HG03565 (cell line): ENCODE measurements at regions not wholly inside any gene's neighbourhood (a gene's known extent, or its start where the extent isn't known, plus 50 kb on each side); places are given as distances from the start of the nearest gene placed in this dataset.
"Not testable (repeated sequence)": the region's sequence is repeated elsewhere in the genome, so short reads cannot be mapped to it uniquely, and the experiment has no call there.

Experiments
- ATAC-seq: cut with Tn5 transposase; IDR thresholded peaks from one replicate; pipeline ENCODE4 v1.9.1; 2021; ENCODE audit warnings: mild to moderate bottlenecking, moderate library complexity; ENCODE audit not compliant: unreplicated experiment

GRCh38 chr2:4900861-4901770 lies 791.1 kb upstream of the SOX11 start:
- no peak for ATAC-seq

GRCh38 chr2:4903656-4904348 lies 788.4 kb upstream of the SOX11 start:
- no peak for ATAC-seq

- no peak for ATAC-seq
These were observed 783.7 kb upstream of the SOX11 start for GRCh38 chr2:4908461-4908860.

GRCh38 chr2:4909346-4910009 lies 782.7 kb upstream of the SOX11 start:
- no peak for ATAC-seq

- no peak for ATAC-seq
These were observed 778.1 kb upstream of the SOX11 start for GRCh38 chr2:4914036-4914435.

- no peak for ATAC-seq
These were observed 777.6 kb upstream of the SOX11 start for GRCh38 chr2:4914551-4914950.

- ATAC-seq = no peak
These were observed 776.8 kb upstream of the SOX11 start for GRCh38 chr2:4915357-4915756.

GRCh38 chr2:4916094-4916493 lies 776.1 kb upstream of the SOX11 start:
- ATAC-seq = no peak

GRCh38 chr2:4930704-4931103 lies 761.5 kb upstream of the SOX11 start:
- no peak for ATAC-seq

- ATAC-seq = no peak
These were observed 760.3 kb upstream of the SOX11 start for GRCh38 chr2:4931721-4932365.

- not testable (repeated sequence) for ATAC-seq
These were observed 756.9 kb upstream of the SOX11 start for GRCh38 chr2:4935291-4935690.

GRCh38 chr2:4937550-4937949 lies 754.6 kb upstream of the SOX11 start:
- ATAC-seq = no peak

GRCh38 chr2:4938206-4938605 lies 754.0 kb upstream of the SOX11 start:
- ATAC-seq = no peak

- ATAC-seq = no peak
These were observed 749.7 kb upstream of the SOX11 start for GRCh38 chr2:4942441-4942840.

- no peak for ATAC-seq
These were observed 744.3 kb upstream of the SOX11 start for GRCh38 chr2:4947911-4948310.

- ATAC-seq = no peak
These were observed 740.8 kb upstream of the SOX11 start for GRCh38 chr2:4951368-4951767.

GRCh38 chr2:4959219-4959618 lies 733.0 kb upstream of the SOX11 start:
- no peak for ATAC-seq

GRCh38 chr2:4962419-4962818 lies 729.8 kb upstream of the SOX11 start:
- ATAC-seq = no peak

- no peak for ATAC-seq
These were observed 729.1 kb upstream of the SOX11 start for GRCh38 chr2:4963106-4963505.

- no peak for ATAC-seq
These were observed 728.1 kb upstream of the SOX11 start for GRCh38 chr2:4964001-4964540.

- no peak for ATAC-seq
These were observed 727.6 kb upstream of the SOX11 start for GRCh38 chr2:4964579-4964978.
